C4-2B (cell line): ENCODE measurements at regions not wholly inside any gene's neighbourhood (a gene's known extent, or its start where the extent isn't known, plus 50 kb on each side); places are given as distances from the start of the nearest gene placed in this dataset.
"Not testable (repeated sequence)": the region's sequence is repeated elsewhere in the genome, so short reads cannot be mapped to it uniquely, and the experiment has no call there.

ENCODE experiments used
- H3K27ac ChIP-seq: fragments of 450-650 bp; 2 replicates; pipeline ENCODE4 v1.5.1; 2017
- ZFX ChIP-seq: fragments of 450-650 bp; IDR thresholded peaks from 2 replicates; pipeline ENCODE4 v1.6.1; 2017
- TF ChIP-seq, protein P1 (sequence below): fragments of 450-650 bp; conservative IDR thresholded peaks from 2 replicates; pipeline ENCODE4 v1.5.1; 2017; ENCODE audit warnings: mild to moderate bottlenecking

DNA sequence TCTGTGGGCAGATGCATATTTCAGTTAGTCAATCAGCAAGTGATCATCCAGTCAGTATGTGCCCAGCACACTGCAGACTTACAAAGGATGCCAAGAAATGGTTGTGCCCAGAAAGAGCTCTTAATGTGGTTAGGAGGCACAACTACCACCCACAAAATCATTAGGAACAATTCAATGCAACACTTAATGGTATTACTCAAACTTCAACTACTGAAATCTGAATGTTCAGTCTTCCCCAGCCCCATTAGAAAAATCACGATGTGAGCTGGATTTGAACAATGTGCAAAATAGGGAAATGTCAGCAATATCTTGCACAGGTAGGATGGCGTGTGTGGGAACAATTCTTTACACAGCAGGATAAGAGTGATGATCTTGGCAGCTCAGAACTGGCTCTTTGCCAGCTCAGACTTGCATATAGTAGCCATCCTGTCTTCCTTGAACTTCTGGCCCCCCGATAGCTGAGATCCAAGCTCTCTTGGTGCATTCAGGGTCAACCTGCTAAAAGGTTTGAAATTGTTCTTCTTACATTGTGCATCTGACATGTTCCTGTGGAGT, 556.7 kb upstream of the HTR1E start:
- no peak overlapping the region for H3K27ac ChIP-seq
- no peak for TF ChIP-seq ZFX
- TF ChIP-seq, protein P1, sequence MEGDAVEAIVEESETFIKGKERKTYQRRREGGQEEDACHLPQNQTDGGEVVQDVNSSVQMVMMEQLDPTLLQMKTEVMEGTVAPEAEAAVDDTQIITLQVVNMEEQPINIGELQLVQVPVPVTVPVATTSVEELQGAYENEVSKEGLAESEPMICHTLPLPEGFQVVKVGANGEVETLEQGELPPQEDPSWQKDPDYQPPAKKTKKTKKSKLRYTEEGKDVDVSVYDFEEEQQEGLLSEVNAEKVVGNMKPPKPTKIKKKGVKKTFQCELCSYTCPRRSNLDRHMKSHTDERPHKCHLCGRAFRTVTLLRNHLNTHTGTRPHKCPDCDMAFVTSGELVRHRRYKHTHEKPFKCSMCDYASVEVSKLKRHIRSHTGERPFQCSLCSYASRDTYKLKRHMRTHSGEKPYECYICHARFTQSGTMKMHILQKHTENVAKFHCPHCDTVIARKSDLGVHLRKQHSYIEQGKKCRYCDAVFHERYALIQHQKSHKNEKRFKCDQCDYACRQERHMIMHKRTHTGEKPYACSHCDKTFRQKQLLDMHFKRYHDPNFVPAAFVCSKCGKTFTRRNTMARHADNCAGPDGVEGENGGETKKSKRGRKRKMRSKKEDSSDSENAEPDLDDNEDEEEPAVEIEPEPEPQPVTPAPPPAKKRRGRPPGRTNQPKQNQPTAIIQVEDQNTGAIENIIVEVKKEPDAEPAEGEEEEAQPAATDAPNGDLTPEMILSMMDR: no peak

DNA sequence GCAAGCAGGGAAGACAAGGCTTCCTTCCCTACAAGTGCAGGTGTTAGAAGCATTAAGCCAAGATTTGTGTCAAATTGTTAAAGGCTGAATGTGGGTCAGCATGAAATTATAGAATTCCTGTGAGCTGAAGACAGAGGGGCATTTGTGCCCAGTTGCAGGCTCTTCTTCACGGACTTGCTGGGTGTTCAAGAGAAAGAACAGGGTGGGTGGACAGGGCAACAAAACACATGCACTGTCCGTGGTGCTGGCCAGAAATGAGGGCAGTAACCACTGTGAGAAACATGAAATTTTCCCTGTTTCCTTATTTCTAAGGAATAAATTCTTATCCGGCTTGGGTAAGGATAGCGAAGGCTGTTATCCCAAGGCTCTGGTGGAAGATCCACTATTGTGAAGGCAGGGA, 579.5 kb upstream of the HTR1E start:
- no peak overlapping the region for H3K27ac ChIP-seq
- no peak for TF ChIP-seq ZFX
- TF ChIP-seq, protein P1: no peak

DNA sequence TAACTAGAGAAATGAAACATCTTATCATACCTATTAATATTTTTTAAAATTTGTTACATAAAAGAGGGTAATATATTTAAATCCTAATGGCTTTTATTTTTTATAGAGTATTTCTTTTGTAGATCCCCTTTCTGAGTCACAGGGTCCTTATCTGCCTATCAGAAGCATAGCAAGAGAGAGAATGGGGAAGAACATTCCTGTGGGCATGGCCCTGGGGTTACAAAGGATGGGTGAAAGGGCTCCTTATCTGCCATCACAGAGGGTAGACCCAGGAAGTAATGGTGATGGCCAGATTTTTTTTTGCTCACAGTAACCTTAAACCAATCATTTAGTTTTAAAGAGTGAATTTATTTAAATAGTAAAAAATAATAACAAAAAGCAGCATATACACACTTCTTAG, 582.1 kb upstream of the HTR1E start:
- no peak overlapping the region for H3K27ac ChIP-seq
- TF ChIP-seq, protein P1: no peak
- no peak for TF ChIP-seq ZFX

DNA sequence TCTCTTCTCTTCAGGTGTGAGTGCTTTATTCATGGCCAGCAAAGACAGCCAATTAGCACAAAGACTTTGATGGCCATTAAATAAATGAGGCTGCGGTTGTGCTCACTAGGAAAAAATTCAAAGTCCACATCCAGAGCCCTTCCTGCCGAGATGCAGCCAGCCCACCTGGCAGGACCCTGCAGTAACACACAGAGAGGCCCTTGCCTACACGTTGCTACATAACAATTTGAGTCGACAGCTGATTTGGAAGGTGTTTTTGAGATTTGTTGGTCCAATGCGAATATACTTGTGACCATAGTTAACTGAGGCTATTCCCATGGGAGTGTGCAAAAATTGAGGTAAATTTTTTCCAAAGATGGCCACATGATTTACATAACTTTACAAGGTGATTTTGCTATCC, 605.4 kb upstream of the HTR1E start:
- no peak overlapping the region for H3K27ac ChIP-seq
- no peak for TF ChIP-seq ZFX
- TF ChIP-seq, protein P1: no peak

DNA sequence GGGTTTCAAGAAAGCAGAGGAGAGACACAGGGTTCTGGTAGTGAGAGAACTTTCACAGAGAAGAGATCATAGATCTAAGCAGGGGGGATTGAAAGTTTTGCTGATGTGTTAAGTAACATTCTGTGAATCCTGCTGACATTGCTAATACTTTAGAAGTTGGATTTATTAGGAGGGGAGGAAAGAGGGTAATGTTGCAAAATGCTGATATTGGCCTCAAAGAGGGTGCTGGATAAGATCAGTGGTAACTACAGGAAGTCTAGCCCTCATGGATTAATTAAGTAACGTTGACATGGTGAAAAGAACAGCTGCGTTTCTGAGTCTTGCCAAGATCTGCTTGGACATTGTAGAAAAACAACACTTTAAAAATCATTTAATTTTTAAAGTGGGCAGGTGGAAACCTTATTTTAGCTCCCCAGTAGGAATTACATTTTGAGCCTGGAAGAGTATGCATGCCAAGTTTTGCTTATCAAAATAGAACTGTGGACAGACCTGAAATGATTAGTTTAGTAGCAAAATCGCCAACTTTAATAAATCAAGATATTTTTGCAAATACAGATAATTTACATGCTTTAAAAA, 606.0 kb upstream of the HTR1E start:
- no peak overlapping the region for H3K27ac ChIP-seq
- no peak for TF ChIP-seq ZFX
- TF ChIP-seq, protein P1: no peak

DNA sequence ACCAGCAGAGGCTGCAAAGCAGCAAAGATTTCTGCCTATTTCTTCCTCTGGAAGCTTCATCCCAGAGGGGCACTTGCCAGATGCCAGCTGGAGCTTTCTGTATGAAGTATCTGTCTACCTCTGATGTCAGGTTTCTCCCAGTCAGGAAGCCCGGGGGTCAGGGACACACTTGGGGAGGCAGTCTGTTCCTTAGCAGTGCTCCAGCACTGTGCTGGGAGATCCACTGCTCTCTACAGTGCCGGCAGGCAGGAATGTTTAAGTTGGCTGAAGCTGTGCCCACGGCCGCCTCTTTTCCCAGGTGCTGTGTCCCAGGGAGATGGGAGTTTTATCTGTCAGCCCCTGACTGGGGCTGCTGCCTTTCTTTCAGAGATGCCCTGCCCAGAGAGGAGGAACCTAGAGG, 631.1 kb upstream of the HTR1E start:
- H3K27ac ChIP-seq: no peak overlapping the region
- no peak for TF ChIP-seq ZFX
- TF ChIP-seq, protein P1: no peak

DNA sequence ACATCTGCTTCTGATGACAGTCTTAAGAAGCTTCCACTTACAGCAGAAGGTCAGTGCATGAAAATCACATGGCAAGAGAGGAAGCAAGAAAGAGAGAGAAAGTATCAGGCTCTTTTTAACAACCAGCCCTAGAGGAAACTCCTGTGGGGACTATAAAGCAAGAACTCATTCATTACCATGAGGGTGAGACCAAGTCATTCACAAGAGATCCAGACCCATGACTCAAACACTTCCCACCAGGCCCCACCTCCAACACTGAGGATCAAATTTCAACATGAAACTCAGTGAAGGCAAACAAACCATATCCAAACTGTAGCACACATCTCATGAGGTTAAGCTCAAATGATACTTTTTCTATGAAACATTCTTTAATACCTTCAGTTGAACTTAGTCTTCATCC, 643.2 kb upstream of the SYNCRIP start:
- no peak overlapping the region for H3K27ac ChIP-seq
- no peak for TF ChIP-seq ZFX
- TF ChIP-seq, protein P1: no peak

DNA sequence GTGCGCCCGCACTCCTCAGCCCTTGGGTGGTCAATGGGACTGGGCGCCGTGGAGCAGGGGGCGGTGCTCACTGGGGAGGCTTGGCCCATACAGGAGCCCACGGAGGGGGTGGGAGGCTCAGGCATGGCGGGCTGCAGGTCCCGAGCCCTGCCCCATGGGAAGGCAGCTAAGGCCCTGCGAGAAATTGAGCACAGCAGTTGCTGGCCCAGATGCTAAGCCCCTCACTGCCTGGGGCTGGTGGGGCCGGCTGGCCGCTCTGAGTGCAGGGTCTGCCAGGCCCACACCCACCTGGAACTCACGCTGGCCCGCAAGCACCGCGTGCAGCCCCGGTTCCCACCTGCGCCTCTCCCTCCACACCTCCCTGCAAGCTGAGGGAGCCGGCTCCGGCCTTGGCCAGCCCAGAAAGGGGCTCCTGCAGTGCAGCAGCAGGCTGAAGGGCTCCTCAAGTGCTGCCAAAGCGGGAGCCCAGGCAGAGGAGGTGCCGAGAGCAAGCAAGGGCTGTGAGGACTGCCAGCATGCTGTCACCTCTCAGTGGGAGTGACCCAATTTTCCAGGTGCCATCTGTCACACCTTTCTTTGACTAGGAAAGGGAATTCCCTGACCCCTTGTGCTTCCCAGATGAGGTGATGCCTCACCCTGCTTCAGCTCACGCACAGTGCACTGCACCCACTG, 642.3 kb upstream of the SYNCRIP start:
- H3K27ac ChIP-seq: not testable (repeated sequence)

DNA sequence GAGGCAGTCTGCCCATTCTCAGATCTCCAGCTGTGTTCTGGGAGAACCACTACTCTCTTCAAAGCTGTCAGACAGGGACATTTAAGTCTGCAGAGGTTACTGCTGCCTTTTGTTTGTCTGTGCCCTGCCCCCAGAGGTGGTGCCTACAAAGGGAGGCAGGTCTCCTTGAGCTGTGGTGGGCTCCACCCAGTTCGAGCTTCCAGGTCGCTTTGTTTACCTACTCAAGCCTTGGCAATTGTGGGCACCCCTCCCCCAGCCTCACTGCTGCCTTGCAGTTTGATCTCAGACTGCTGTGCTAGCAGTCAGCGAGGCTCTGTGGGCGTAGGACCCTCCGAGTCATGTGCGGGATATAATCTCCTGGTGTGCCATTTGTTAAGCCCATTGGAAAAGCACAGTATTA, 640.9 kb upstream of the SYNCRIP start:
- not testable (repeated sequence) for H3K27ac ChIP-seq
